ENCODE measurements at regions not wholly inside any gene's neighbourhood (a gene's known extent, or its start where the extent isn't known, plus 50 kb on each side); places are given as distances from the start of the nearest gene placed in this dataset.

DNA sequence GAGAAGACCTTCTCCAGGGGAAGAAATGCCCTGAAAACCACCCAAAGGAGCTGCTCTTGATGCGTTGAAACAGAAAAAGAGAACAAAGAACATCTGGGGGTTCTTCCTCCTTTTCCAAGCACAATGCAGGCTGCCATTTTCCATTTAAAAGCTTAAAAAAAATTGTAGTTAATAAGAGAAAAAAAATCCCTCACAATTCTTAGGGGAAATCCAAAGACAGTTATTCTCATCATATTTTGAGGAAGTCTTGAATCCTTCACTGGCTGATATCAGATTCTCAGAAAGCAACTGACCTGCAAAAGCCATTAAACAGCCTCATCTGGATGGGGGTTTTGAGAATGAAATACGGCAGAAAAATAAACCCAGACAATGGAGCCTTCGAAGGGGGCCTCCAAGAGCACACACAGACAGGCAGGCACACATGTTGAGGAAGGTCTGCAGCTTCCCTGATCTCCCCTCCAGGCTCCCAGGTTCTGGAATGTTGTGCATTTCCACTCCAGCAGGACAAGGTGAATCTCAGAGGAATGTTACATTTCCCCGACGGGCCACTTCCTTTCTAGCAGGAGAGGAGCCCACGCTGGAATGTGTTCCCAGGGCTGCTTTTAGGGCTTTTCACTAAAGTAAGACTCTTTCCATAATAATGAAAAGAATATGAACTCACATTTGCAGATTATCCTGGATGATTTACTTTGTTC, 159.4 kb upstream of the S1PR3 start:
- no peak overlapping the region for H3K4me2 ChIP-seq (replicated peaks; ENCODE audit: extremely low read depth, low read length, poor library complexity, severe bottlenecking)
- H3K4me1 Mint-ChIP-seq = peaks cover 20% of the 10 kb centered on the region
- TF ChIP-seq, protein P1, sequence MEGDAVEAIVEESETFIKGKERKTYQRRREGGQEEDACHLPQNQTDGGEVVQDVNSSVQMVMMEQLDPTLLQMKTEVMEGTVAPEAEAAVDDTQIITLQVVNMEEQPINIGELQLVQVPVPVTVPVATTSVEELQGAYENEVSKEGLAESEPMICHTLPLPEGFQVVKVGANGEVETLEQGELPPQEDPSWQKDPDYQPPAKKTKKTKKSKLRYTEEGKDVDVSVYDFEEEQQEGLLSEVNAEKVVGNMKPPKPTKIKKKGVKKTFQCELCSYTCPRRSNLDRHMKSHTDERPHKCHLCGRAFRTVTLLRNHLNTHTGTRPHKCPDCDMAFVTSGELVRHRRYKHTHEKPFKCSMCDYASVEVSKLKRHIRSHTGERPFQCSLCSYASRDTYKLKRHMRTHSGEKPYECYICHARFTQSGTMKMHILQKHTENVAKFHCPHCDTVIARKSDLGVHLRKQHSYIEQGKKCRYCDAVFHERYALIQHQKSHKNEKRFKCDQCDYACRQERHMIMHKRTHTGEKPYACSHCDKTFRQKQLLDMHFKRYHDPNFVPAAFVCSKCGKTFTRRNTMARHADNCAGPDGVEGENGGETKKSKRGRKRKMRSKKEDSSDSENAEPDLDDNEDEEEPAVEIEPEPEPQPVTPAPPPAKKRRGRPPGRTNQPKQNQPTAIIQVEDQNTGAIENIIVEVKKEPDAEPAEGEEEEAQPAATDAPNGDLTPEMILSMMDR (IDR thresholded peaks at IDR 0.05) = no peak
- no peaks in the 10 kb centered on the region for H4K20me1 ChIP-seq (ENCODE audit: insufficient read depth, low read length)
- no peaks in the 10 kb centered on the region for H3K79me2 ChIP-seq (ENCODE audit: insufficient read depth, low read length)
- peaks cover 3 to 23% (median 16%) of the 10 kb centered on the region in 7 donors for H3K9me3 Mint-ChIP-seq
- peaks cover 88 to 95% (median 92%) of the 10 kb centered on the region in 3 donors for H3K27me3 Mint-ChIP-seq (ENCODE audit: low read depth in 3 of 3)
- intact Hi-C loops (cut with micrococcal nuclease) = loop anchor here in 1 of 2 donors (10.0 kb wide), 1 partner anchor 63 kb away; no protein-coding TSS in a partner anchor
- H3K27ac ChIP-seq (ENCODE audit: low read depth in 1 of 2, low read length in 2 of 2) = no peak overlapping the region
- H3K9me3 ChIP-seq (replicated peaks in 1 of 2; ENCODE audit: control insufficient read depth in 1 of 2, insufficient read depth in 1 of 2, low read length in 2 of 2) = peaks cover 11 to 18% of the 10 kb centered on the region in 2 donors
- peak overlapping the region in 1 of 2 donors; percentile 72 for H3K4me3 Mint-ChIP-seq
- H3K27ac Mint-ChIP-seq = no peak overlapping the region
- H3K9ac ChIP-seq (ENCODE audit: insufficient read depth, low read length, poor library complexity, severe bottlenecking) = no peak overlapping the region
- no peak overlapping the region for H2AFZ ChIP-seq (ENCODE audit: insufficient read depth, low read depth, low read length, poor library complexity, severe bottlenecking)
- peak; percentile 5 to 55 (median 11) for DNase-seq
- H3K36me3 ChIP-seq (replicated peaks in 1 of 2; ENCODE audit: control insufficient read depth in 1 of 2, insufficient read depth in 2 of 2, low read length in 2 of 2) = no peaks in the 10 kb centered on the region
- H3K4me3 ChIP-seq (replicated peaks in 1 of 3; ENCODE audit: low read depth in 2 of 3, low read length in 3 of 3) = no peak overlapping the region
- H3K27me3 ChIP-seq (ENCODE audit: control insufficient read depth in 2 of 2, insufficient read depth in 2 of 2, low read length in 2 of 2) = peaks cover 80 to 94% of the 10 kb centered on the region in 2 donors
- peaks cover 0 to 9% of the 10 kb centered on the region in 2 donors for H3K36me3 Mint-ChIP-seq
- WGBS (ENCODE audit: insufficient coverage) = no CpG with 5 or more reads among the region's 6 CpGs
- H3K4me1 ChIP-seq (ENCODE audit: control insufficient read depth in 1 of 2, insufficient read depth in 2 of 2, low read length in 2 of 2) = peaks cover 12 to 13% of the 10 kb centered on the region in 2 donors

DNA sequence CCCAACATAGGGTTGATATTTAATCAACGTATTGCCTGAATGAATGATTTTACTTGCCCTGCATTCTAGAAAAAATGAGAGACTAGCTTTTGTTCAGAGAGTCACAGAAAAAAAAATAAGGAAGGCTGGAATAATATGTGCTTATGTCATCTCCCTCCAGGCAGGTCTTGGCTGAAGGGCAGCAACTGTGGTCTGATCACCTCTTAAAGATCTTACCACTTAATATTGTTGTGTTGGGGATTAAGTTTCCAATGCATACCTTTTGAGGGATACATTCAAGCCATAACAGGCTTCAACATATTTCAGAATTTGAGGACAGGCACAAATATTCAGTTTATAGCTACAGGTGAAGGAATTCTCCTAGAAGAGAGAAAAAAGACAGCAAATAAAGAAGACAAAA, 157.3 kb upstream of the S1PR3 start:
- H4K20me1 ChIP-seq (ENCODE audit: insufficient read depth, low read length) = no peaks in the 10 kb centered on the region
- Mint-ChIP-seq H3K4me1 (peaks cover 17% of the 10 kb centered on the region), H3K27me3 (ENCODE audit: low read depth in 3 of 3) (peaks cover 86 to 92% (median 89%) of the 10 kb centered on the region in 3 donors), H3K36me3 (peaks cover 0 to 11% of the 10 kb centered on the region in 2 donors), H3K4me3 (peak overlapping the region in 1 of 2 donors; percentile 66), H3K9me3 (peaks cover 3 to 23% (median 17%) of the 10 kb centered on the region in 7 donors), H3K27ac (no peak overlapping the region)
- H3K27me3 ChIP-seq (ENCODE audit: control insufficient read depth in 2 of 2, insufficient read depth in 2 of 2, low read length in 2 of 2) = peaks cover 78 to 92% of the 10 kb centered on the region in 2 donors
- peaks cover 12 to 13% of the 10 kb centered on the region in 2 donors for H3K4me1 ChIP-seq (ENCODE audit: control insufficient read depth in 1 of 2, insufficient read depth in 2 of 2, low read length in 2 of 2)
- H2AFZ ChIP-seq (ENCODE audit: insufficient read depth, low read depth, low read length, poor library complexity, severe bottlenecking) = no peak overlapping the region
- H3K9ac ChIP-seq (ENCODE audit: insufficient read depth, low read length, poor library complexity, severe bottlenecking) = no peak overlapping the region
- DNase-seq = no peak
- no peak overlapping the region for H3K27ac ChIP-seq (ENCODE audit: low read depth in 1 of 2, low read length in 2 of 2)
- H3K36me3 ChIP-seq (replicated peaks in 1 of 2; ENCODE audit: control insufficient read depth in 1 of 2, insufficient read depth in 2 of 2, low read length in 2 of 2) = no peaks in the 10 kb centered on the region
- WGBS (ENCODE audit: insufficient coverage) = 100% methylated on average over 1 of the region's 1 CpG
- no peak overlapping the region for H3K4me2 ChIP-seq (replicated peaks; ENCODE audit: extremely low read depth, low read length, poor library complexity, severe bottlenecking)
- TF ChIP-seq, protein P1 (IDR thresholded peaks at IDR 0.05) = no peak
- H3K9me3 ChIP-seq (replicated peaks in 1 of 2; ENCODE audit: control insufficient read depth in 1 of 2, insufficient read depth in 1 of 2, low read length in 2 of 2) = peaks cover 11 to 18% of the 10 kb centered on the region in 2 donors
- H3K79me2 ChIP-seq (ENCODE audit: insufficient read depth, low read length) = no peaks in the 10 kb centered on the region
- no peak overlapping the region for H3K4me3 ChIP-seq (replicated peaks in 1 of 3; ENCODE audit: low read depth in 2 of 3, low read length in 3 of 3)
- intact Hi-C loops (cut with micrococcal nuclease) = loop anchor here in 1 of 2 donors (10.0 kb wide), 1 partner anchor 61 kb away; no protein-coding TSS in a partner anchor

All from CD14-positive monocyte (primary cell).